ENCODE measurements at regions not wholly inside any gene's neighbourhood (a gene's known extent, or its start where the extent isn't known, plus 50 kb on each side); places are given as distances from the start of the nearest gene placed in this dataset.

GRCh38 chr12:34341362-34341733, 319.1 kb downstream of the ALG10 start:
- DNase-seq (ENCODE audit: low read depth): no peak
- no peak overlapping the region for H3K4me3 ChIP-seq (ENCODE audit: low read depth, low read length)
- TF ChIP-seq, protein P1, sequence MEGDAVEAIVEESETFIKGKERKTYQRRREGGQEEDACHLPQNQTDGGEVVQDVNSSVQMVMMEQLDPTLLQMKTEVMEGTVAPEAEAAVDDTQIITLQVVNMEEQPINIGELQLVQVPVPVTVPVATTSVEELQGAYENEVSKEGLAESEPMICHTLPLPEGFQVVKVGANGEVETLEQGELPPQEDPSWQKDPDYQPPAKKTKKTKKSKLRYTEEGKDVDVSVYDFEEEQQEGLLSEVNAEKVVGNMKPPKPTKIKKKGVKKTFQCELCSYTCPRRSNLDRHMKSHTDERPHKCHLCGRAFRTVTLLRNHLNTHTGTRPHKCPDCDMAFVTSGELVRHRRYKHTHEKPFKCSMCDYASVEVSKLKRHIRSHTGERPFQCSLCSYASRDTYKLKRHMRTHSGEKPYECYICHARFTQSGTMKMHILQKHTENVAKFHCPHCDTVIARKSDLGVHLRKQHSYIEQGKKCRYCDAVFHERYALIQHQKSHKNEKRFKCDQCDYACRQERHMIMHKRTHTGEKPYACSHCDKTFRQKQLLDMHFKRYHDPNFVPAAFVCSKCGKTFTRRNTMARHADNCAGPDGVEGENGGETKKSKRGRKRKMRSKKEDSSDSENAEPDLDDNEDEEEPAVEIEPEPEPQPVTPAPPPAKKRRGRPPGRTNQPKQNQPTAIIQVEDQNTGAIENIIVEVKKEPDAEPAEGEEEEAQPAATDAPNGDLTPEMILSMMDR (IDR thresholded peaks at IDR 0.05; ENCODE audit: low read depth, low read length, missing control alignments): no peak

DNA sequence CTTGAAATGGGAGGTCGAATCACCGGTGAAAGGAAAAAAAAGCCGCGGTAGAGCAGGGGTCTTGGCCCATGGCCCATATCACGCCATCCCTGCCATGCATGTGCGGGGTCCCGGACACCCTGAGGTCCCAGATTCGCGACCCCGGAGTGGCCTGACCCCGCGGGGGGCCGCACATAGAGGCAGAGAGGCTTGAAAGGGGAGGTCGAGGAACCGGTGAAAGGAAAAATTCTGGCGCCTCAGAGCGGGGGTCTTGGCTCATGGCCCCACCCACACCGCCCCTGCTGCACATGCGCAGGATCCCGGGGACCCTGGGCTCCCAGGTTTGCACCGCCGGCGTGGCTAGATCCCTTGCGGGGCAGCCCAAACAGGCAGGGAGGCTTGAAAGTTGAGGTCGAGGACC, 319.8 kb downstream of the ALG10 start:
- TF ChIP-seq, protein P1 (IDR thresholded peaks at IDR 0.05; ENCODE audit: low read depth, low read length, missing control alignments): no peak
- no peak for DNase-seq (ENCODE audit: low read depth)
- H3K4me3 ChIP-seq (ENCODE audit: low read depth, low read length): no peak overlapping the region

GRCh38 chr12:34343345-34343744, 321.0 kb downstream of the ALG10 start:
- TF ChIP-seq, protein P1 (IDR thresholded peaks at IDR 0.05; ENCODE audit: low read depth, low read length, missing control alignments): no peak
- DNase-seq (ENCODE audit: low read depth): no peak
- no peak overlapping the region for H3K4me3 ChIP-seq (ENCODE audit: low read depth, low read length)

GRCh38 chr12:34343766-34344165, 321.5 kb downstream of the ALG10 start:
- no peak overlapping the region for H3K4me3 ChIP-seq (ENCODE audit: low read depth, low read length)
- TF ChIP-seq, protein P1 (IDR thresholded peaks at IDR 0.05; ENCODE audit: low read depth, low read length, missing control alignments): no peak
- DNase-seq (ENCODE audit: low read depth): no peak

DNA sequence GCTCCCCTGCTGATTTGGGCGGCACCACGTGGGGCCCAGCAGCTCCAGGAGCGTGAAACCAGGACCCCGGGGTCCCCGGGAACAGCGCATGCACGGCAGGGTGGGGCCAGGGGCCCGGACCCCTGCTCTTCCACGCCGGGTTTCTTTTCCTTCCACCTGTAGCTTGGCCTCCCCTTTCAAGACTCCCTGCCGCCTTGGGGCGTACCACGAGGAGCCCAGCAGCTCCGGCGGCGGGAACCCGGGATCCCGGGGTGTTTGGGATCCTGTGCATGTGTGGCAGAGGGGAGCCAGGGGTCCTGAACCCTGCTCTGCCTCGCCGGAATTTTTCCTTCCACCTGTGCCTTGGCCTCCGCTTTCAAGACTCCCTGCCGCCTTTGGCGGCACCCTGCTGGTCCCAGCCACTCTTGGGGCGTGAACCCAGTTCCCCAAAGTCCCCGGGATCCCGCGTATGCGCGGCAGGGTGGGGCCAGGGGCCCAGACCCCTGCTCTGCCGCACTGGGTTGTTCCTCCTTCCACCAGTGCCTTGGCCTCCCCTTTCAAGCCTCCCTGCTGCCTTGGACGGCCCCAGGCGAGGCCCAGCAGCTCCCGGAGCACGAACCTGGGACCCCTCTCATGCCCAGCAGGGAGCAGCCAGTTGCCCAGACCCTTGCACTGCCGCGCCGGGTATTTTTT, 322.7 kb downstream of the ALG10 start:
- TF ChIP-seq, protein P1 (IDR thresholded peaks at IDR 0.05; ENCODE audit: low read depth, low read length, missing control alignments): no peak
- H3K4me3 ChIP-seq (ENCODE audit: low read depth, low read length): no peak overlapping the region
- DNase-seq (ENCODE audit: low read depth): no peak

DNA sequence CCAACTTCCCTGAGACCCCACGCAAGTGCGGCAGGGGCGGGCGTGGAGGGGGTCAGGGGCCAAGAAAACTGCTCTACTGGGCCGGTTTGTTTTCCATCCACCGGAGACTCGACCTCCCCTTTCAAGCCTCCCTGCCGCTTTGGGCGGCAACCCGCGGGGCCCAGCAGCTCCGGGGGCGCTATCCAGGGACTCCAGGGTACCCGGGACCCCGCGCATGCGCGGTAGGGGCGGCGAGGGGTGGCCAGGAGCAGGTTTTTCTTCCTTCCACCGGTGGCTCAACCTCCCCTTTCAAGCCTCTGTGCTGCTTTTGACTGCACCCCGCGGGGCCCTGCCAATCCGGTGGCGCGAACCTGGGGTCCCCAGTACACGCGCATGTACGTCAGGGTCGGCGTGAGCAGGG, 323.5 kb downstream of the ALG10 start:
- H3K4me3 ChIP-seq (ENCODE audit: low read depth, low read length): no peak overlapping the region
- TF ChIP-seq, protein P1 (IDR thresholded peaks at IDR 0.05; ENCODE audit: low read depth, low read length, missing control alignments): no peak
- DNase-seq (ENCODE audit: low read depth): no peak

DNA sequence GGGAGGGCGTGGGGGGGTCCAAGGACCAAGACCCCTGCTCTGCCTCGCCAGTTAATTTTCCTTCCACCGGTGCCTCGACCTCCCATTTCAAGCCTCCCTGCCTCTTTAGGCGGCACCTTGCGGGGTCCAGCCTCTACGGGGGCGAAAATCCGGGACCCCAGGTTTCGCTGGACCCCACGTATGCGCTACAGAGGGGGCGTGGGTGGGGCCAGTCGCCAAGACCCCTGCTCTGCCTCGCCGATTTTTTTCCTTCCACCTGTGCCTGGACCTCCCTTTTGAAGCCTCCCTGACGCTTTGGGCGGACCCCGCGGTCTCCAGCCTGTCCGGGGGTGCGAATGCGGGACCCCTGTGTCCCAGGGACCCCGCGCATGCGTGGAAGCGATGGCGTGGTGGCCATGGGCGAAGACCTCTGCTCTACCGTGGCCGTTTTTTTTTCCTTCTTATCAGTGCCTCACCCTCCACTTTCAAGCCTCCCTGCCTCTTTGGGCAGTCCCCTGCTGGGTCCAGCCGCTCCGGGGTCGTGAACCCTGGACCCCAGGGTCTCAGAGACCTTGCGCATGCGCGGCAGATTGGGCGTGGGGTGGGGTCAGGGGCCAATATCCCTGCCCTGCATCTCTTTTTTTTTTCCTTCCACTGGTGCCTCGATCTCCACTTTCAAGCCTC, 324.2 kb downstream of the ALG10 start:
- TF ChIP-seq, protein P1 (IDR thresholded peaks at IDR 0.05; ENCODE audit: low read depth, low read length, missing control alignments): no peak
- no peak overlapping the region for H3K4me3 ChIP-seq (ENCODE audit: low read depth, low read length)
- no peak for DNase-seq (ENCODE audit: low read depth)
